Esophagus muscularis mucosa (tissue), 4 donors: ENCODE measurements at regions not wholly inside any gene's neighbourhood (a gene's known extent, or its start where the extent isn't known, plus 50 kb on each side); places are given as distances from the start of the nearest gene placed in this dataset.
"Not testable (repeated sequence)": the region's sequence is repeated elsewhere in the genome, so short reads cannot be mapped to it uniquely, and the experiment has no call there.

Experiments used
- DNase-seq: peaks from one replicate; pipeline ENCODE4 v3.0.0-alpha.2; 2017; ENCODE audit errors: extremely low spot score
- H3K27ac ChIP-seq, 4 donors: fragments of 200-600 bp; sonication (generic); replicated peaks in 1 of 4; 1 replicate in 3 of 4; 2 replicates in 1 of 4; pipeline ENCODE4 v1.5.1; 2016 to 2019; ENCODE audit warnings: mild to moderate bottlenecking in 1 of 4
- H3K27me3 ChIP-seq, 4 donors: fragments of 200-600 bp; sonication (generic); one replicate each; pipeline versions ENCODE4 v1.5.1 to v1.6.0; 2016 to 2019
- H3K36me3 ChIP-seq, 4 donors: fragments of 200-600 bp; sonication (generic); one replicate each; pipeline ENCODE4 v1.5.1; 2016 to 2019
- H3K4me1 ChIP-seq, 4 donors: fragments of 200-600 bp; sonication (generic); one replicate each; pipeline ENCODE4 v1.5.1; 2016 to 2019
- H3K4me3 ChIP-seq, 4 donors: fragments of 200-600 bp; sonication (generic); 1 replicate in 2 of 4; 2 replicates in 2 of 4; pipeline ENCODE4 v1.5.1; 2016 to 2019; ENCODE audit warnings: mild to moderate bottlenecking in 4 of 4, moderate library complexity in 1 of 4
- H3K9me3 ChIP-seq, 4 donors: fragments of 200-600 bp; sonication (generic); 1 replicate in 3 of 4; 2 replicates in 1 of 4; pipeline ENCODE4 v1.5.1; 2016 to 2019
- EP300 ChIP-seq: sonication (generic); formaldehyde crosslinking; IDR thresholded peaks from one replicate; pipeline ENCODE4 v1.6.1; 2017; ENCODE audit warnings: antibody characterized with exemption
- POLR2A ChIP-seq: fragments of 450-650 bp; IDR thresholded peaks from one replicate; pipeline ENCODE4 v1.6.1; 2017; ENCODE audit warnings: antibody characterized with exemption, moderate library complexity, mild to moderate bottlenecking, low read depth
- POLR2AphosphoS5 ChIP-seq, 2 donors: sonication (generic); formaldehyde crosslinking; IDR thresholded peaks; one replicate each; pipeline ENCODE4 v1.6.1; 2017; ENCODE audit warnings: antibody characterized with exemption in 2 of 2
- WGBS: methylation state at CpG from one replicate; pipeline ENCODE4 v1.1.5; 2018; 5-methylcytosine and 5-hydroxymethylcytosine counted together
- intact Hi-C: fragments of 100-400 bp; cut with DNase I; formaldehyde crosslinking; loops from one replicate; pipeline ENCODE4 v1.15.1; 2023
- TF ChIP-seq, protein P1 (sequence below), 3 experiments: fragments of 200-600 bp in 2 of 3; fragments of 450-650 bp in 1 of 3; sonication (generic) in 2 of 3; IDR thresholded peaks; one replicate each; pipeline ENCODE4 v1.5.1; 2017 to 2019; ENCODE audit warnings: antibody characterized with exemption in 3 of 3, mild to moderate bottlenecking in 2 of 3, moderate library complexity in 1 of 3

GRCh38 chr12:60760965-60761364 lies 1165.1 kb downstream of the SLC16A7 start:
- Histone ChIP-seq H3K36me3 (no peaks in the 10 kb centered on the region), H3K9me3 (no peaks in the 10 kb centered on the region), H3K27me3 (no peaks in the 10 kb centered on the region), H3K4me3 (no peak overlapping the region), H3K4me1 (no peaks in the 10 kb centered on the region), H3K27ac (no peak overlapping the region)
- TF ChIP-seq POLR2A (no peak), EP300 (no peak), POLR2AphosphoS5 (IDR thresholded peaks at IDR 0.05) (no peak)
- TF ChIP-seq, protein P1, sequence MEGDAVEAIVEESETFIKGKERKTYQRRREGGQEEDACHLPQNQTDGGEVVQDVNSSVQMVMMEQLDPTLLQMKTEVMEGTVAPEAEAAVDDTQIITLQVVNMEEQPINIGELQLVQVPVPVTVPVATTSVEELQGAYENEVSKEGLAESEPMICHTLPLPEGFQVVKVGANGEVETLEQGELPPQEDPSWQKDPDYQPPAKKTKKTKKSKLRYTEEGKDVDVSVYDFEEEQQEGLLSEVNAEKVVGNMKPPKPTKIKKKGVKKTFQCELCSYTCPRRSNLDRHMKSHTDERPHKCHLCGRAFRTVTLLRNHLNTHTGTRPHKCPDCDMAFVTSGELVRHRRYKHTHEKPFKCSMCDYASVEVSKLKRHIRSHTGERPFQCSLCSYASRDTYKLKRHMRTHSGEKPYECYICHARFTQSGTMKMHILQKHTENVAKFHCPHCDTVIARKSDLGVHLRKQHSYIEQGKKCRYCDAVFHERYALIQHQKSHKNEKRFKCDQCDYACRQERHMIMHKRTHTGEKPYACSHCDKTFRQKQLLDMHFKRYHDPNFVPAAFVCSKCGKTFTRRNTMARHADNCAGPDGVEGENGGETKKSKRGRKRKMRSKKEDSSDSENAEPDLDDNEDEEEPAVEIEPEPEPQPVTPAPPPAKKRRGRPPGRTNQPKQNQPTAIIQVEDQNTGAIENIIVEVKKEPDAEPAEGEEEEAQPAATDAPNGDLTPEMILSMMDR (IDR thresholded peaks at IDR 0.05): no peak
- intact Hi-C loops: no loop called here
- DNase-seq: no peak
- 67% methylated on average over 1 of the region's 1 CpG for WGBS

DNA sequence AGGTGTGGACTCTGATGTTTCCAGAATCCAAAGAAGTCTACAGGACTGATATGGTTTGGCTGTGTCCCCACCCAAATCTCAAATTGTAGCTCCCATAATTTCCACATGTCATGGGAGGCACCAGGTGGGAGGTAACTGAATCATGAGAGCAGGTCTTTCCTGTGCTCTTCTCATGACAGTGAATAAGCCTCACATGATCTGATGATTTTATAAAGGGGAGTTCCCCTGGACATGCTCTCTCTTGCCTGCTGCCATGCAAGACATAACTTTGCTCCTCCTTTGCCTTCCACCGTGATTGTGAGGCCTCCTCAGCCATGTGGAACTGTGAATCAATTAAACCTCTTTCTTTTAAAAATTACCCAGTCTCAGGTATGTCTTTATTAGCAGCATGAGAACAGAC lies 1205.3 kb downstream of the SLC16A7 start:
- H3K4me3 ChIP-seq, intact Hi-C loops, H3K36me3 ChIP-seq, H3K27ac ChIP-seq, H3K27me3 ChIP-seq, H3K9me3 ChIP-seq, DNase-seq: not testable (repeated sequence)
- 100% methylated on average over 1 of the region's 1 CpG for WGBS
- H3K4me1 ChIP-seq: peaks cover 0 to 23% (median 10%) of the 10 kb centered on the region in 4 donors

DNA sequence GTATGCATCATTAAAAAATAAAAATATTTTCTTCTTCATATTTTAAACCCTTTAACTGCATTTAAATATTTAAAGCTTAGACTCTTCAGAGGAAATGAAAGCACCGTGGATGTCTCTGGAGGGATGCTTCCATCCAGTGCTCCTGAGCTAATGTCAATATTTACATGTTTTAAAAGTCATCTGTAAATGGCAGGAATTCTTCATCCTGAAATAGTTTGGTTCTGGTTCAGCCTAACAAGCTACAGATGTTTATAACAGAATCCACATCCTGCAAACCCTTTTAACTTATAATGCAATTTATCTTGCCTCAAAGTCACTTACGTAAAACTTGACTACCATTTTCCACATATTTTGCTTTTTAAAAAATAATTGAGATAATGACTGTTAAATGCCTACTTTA lies 1207.3 kb downstream of the SLC16A7 start:
- WGBS: 24% methylated on average over 2 of the region's 2 CpGs
- no peak for DNase-seq
- Histone ChIP-seq H3K4me3 (no peak overlapping the region), H3K4me1 (peaks cover 0 to 23% (median 10%) of the 10 kb centered on the region in 4 donors), H3K27ac (no peak overlapping the region), H3K9me3 (no peaks in the 10 kb centered on the region), H3K36me3 (no peaks in the 10 kb centered on the region), H3K27me3 (no peaks in the 10 kb centered on the region)
- intact Hi-C loops: no loop called here
- TF ChIP-seq, protein P1 (IDR thresholded peaks at IDR 0.05): no peak
- TF ChIP-seq EP300 (no peak), POLR2AphosphoS5 (IDR thresholded peaks at IDR 0.05) (no peak), POLR2A (no peak)

DNA sequence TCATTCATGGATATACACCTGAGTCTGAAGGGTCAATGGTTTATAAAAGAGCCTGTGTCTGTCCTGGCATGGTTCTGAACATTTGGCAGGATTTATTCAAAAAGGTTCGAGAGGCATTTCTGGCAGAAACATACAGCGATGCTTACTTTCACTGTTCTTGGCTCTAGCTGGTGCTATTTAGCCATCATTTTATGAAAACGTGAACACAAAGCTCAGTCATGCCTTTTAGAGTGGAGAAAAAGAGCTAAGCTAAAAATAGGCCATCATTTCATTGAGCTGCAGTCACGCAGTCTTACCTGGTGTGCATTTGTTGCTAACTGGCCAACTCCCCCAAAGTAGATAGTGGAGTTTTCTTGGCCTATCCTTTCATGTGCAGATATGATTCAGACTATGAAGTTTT lies 1209.5 kb downstream of the SLC16A7 start:
- Histone ChIP-seq H3K27me3 (no peaks in the 10 kb centered on the region), H3K27ac (peak overlapping the region; percentile 15 to 62 (median 22)), H3K36me3 (no peaks in the 10 kb centered on the region), H3K4me1 (peaks cover 0 to 23% (median 10%) of the 10 kb centered on the region in 4 donors), H3K9me3 (no peaks in the 10 kb centered on the region), H3K4me3 (no peak overlapping the region)
- intact Hi-C loops: no loop called here
- 14% methylated on average over 4 of the region's 4 CpGs for WGBS
- TF ChIP-seq POLR2AphosphoS5 (IDR thresholded peaks at IDR 0.05): peak; percentile 8 to 39
- no peak for TF ChIP-seq POLR2A
- DNase-seq: no peak

GRCh38 chr12:60819794-60820193 lies 1224.0 kb downstream of the SLC16A7 start:
- H3K27me3 ChIP-seq: no peaks in the 10 kb centered on the region
- WGBS: 85% methylated on average over 1 of the region's 1 CpG
- no peaks in the 10 kb centered on the region for H3K36me3 ChIP-seq
- H3K9me3 ChIP-seq: no peaks in the 10 kb centered on the region
- intact Hi-C loops: no loop called here
- TF ChIP-seq EP300 (no peak), POLR2AphosphoS5 (IDR thresholded peaks at IDR 0.05) (no peak), POLR2A (no peak)
- TF ChIP-seq, protein P1 (IDR thresholded peaks at IDR 0.05): no peak
- DNase-seq: no peak
- H3K4me3 ChIP-seq: no peak overlapping the region
- H3K4me1 ChIP-seq: no peaks in the 10 kb centered on the region
- no peak overlapping the region for H3K27ac ChIP-seq

GRCh38 chr12:60822580-60822979 lies 1226.8 kb downstream of the SLC16A7 start:
- Histone ChIP-seq H3K36me3 (no peaks in the 10 kb centered on the region), H3K4me1 (no peaks in the 10 kb centered on the region), H3K27me3 (no peaks in the 10 kb centered on the region), H3K4me3 (no peak overlapping the region), H3K27ac (no peak overlapping the region), H3K9me3 (no peaks in the 10 kb centered on the region)
- 70% methylated on average over 4 of the region's 4 CpGs for WGBS
- intact Hi-C loops: no loop called here
- DNase-seq: no peak
- TF ChIP-seq POLR2AphosphoS5 (IDR thresholded peaks at IDR 0.05): no peak
